GM12878 (cell line): ENCODE measurements at regions not wholly inside any gene's neighbourhood (a gene's known extent, or its start where the extent isn't known, plus 50 kb on each side); places are given as distances from the start of the nearest gene placed in this dataset.
"Not testable (repeated sequence)": the region's sequence is repeated elsewhere in the genome, so short reads cannot be mapped to it uniquely, and the experiment has no call there.

Experiments used
- ATAC-seq: fragments of 200-7000 bp; cut with Tn5 transposase; 3 replicates; pipeline ENCODE4 v1.9.1; 2020; ENCODE audit warnings: mild to moderate bottlenecking, moderate library complexity
- BruUV-seq: library from RNA; stranded (reverse); fragments of 400-500 nt; replicated peaks from 2 replicates; lab custom pipeline; 2021; lab: Mats Ljungman, UMichigan
- CTCF ChIA-PET: fragments of 300-600 bp; sonication (Branson Sonifier 250); formaldehyde crosslinking; extraction: SDS; loops from one replicate; lab custom pipeline; 2021; ENCODE audit warnings: inconsistent platforms; lab: Yijun Ruan, JAX
- POLR2A ChIA-PET: fragments of 350-600 bp; formaldehyde crosslinking; extraction: SDS; loops from one replicate; lab custom pipeline; 2021; ENCODE audit warnings: inconsistent platforms; lab: Charles Lee
- RAD21 ChIA-PET: fragments of 300-600 bp; sonication (Branson Sonifier 250); formaldehyde crosslinking; loops from one replicate; lab custom pipeline; 2023; ENCODE audit warnings: antibody characterized with exemption; ENCODE audit not compliant: unreplicated experiment; lab: Charles Lee
- SMC1A ChIA-PET: fragments of 300-600 bp; sonication (Branson Sonifier 250); formaldehyde crosslinking; loops from one replicate; lab custom pipeline; 2023; ENCODE audit not compliant: unreplicated experiment, uncharacterized antibody; lab: Charles Lee
- DNase-seq: peaks from one replicate; pipeline ENCODE4 v3.0.0-alpha.2; 2011; ENCODE audit warnings: low read depth, low spot score
- FAIRE-seq: peaks from 3 replicates; lab custom pipeline; 2011; peaks lifted over from hg19 to GRCh38; lab: Jason Lieb, UNC
- H2AFZ ChIP-seq: 2 replicates; pipeline ENCODE4 v1.6.0; 2011; ENCODE audit warnings: low read depth, low read length, control low read depth; ENCODE audit not compliant: control insufficient read depth
- H3K27ac ChIP-seq: 2 replicates; pipeline ENCODE4 v1.5.1; 2011; ENCODE audit warnings: control low read depth; ENCODE audit not compliant: control insufficient read depth, insufficient read depth
- H3K27me3 ChIP-seq, 2 experiments: replicated peaks in 1 of 2; 2 replicates each; pipeline versions ENCODE4 v1.6.0 to v1.6.1; 2011; ENCODE audit warnings: low read length in 1 of 2; ENCODE audit not compliant: control insufficient read depth in 2 of 2, insufficient read depth in 2 of 2
- H3K36me3 ChIP-seq, 2 experiments: 2 replicates each; pipeline ENCODE4 v1.5.1; 2011; ENCODE audit warnings: low read length in 1 of 2; ENCODE audit not compliant: control insufficient read depth in 2 of 2, insufficient read depth in 2 of 2
- H3K4me1 ChIP-seq: 2 replicates; pipeline ENCODE4 v1.6.1; 2011; ENCODE audit warnings: mild to moderate bottlenecking, low read length, moderate library complexity, mixed read lengths; ENCODE audit not compliant: control insufficient read depth, insufficient read depth
- H3K4me2 ChIP-seq: 2 replicates; pipeline ENCODE4 v1.6.0; 2011; ENCODE audit warnings: control low read depth; ENCODE audit not compliant: control insufficient read depth, insufficient read depth
- H3K4me3 ChIP-seq: fragments of 200-600 bp; sonication (generic); 2 replicates; pipeline ENCODE4 v1.5.1; 2016
- H3K79me2 ChIP-seq: 2 replicates; pipeline ENCODE4 v1.6.0; 2011; ENCODE audit warnings: low read length; ENCODE audit not compliant: control insufficient read depth, insufficient read depth
- H3K9ac ChIP-seq: 2 replicates; pipeline ENCODE4 v1.8.0; 2011; ENCODE audit warnings: low read length, control low read depth, mixed read lengths; ENCODE audit not compliant: control insufficient read depth, insufficient read depth
- H3K9me3 ChIP-seq: replicated peaks from 3 replicates; pipeline ENCODE4 v1.5.1; 2011; ENCODE audit warnings: mild to moderate bottlenecking, low read length; ENCODE audit not compliant: control insufficient read depth, insufficient read depth
- H4K20me1 ChIP-seq: 2 replicates; pipeline ENCODE4 v1.6.0; 2011; ENCODE audit not compliant: control insufficient read depth, insufficient read depth
- WGBS: methylation state at CpG from one replicate; pipeline ENCODE4 v1.1.6; 2016; ENCODE audit warnings: low lambda C conversion rate; ENCODE audit not compliant: insufficient replicate concordance, insufficient coverage; ENCODE audit errors: missing lambda C conversion rate; 5-methylcytosine and 5-hydroxymethylcytosine counted together
- in situ Hi-C: fragments of 300-500 bp; cut with MboI; formaldehyde crosslinking; loops from 9 replicates; pipeline ENCODE4 v1.14.3; 2018; ENCODE audit warnings: mixed read lengths
- intact Hi-C: fragments of 100-400 bp; cut with micrococcal nuclease; formaldehyde crosslinking; loops from one replicate; pipeline ENCODE4 v1.14.2; 2022; ENCODE audit not compliant: unreplicated experiment
- TF ChIP-seq, protein P1 (sequence below): fragments of 450-650 bp; IDR thresholded peaks from 2 replicates; pipeline ENCODE4 v1.6.1; 2017; ENCODE audit warnings: antibody characterized with exemption, mild to moderate bottlenecking, moderate library complexity
- TF ChIP-seq, protein P2 (sequence below): fragments of 450-650 bp; IDR thresholded peaks from 2 replicates; pipeline ENCODE4 v1.6.1; 2017; ENCODE audit warnings: low read depth, mild to moderate bottlenecking, moderate library complexity

DNA sequence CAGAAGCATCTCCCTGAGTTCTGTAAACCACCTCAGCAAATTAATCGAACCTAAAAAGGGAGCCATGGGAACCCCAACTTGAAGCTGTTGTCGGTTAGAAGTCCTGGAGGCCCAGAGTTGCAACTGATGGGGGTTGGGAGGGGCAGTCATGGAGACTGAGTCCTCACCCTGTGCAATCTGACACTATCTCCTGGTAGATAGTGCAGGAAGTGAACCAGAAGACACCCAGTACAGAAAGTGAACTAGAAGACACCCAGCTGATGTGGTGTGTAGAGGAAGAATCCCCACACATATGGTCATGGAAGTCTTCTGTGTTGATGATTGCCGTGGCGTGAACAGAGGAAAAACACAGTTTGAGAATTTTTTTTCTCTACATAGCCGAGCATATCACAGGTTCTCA lies 58.8 kb upstream of the SRRM3 start (continued):
- TF ChIP-seq, protein P1, sequence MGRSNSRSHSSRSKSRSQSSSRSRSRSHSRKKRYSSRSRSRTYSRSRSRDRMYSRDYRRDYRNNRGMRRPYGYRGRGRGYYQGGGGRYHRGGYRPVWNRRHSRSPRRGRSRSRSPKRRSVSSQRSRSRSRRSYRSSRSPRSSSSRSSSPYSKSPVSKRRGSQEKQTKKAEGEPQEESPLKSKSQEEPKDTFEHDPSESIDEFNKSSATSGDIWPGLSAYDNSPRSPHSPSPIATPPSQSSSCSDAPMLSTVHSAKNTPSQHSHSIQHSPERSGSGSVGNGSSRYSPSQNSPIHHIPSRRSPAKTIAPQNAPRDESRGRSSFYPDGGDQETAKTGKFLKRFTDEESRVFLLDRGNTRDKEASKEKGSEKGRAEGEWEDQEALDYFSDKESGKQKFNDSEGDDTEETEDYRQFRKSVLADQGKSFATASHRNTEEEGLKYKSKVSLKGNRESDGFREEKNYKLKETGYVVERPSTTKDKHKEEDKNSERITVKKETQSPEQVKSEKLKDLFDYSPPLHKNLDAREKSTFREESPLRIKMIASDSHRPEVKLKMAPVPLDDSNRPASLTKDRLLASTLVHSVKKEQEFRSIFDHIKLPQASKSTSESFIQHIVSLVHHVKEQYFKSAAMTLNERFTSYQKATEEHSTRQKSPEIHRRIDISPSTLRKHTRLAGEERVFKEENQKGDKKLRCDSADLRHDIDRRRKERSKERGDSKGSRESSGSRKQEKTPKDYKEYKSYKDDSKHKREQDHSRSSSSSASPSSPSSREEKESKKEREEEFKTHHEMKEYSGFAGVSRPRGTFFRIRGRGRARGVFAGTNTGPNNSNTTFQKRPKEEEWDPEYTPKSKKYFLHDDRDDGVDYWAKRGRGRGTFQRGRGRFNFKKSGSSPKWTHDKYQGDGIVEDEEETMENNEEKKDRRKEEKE, result no peak
- TF ChIP-seq, protein P2, sequence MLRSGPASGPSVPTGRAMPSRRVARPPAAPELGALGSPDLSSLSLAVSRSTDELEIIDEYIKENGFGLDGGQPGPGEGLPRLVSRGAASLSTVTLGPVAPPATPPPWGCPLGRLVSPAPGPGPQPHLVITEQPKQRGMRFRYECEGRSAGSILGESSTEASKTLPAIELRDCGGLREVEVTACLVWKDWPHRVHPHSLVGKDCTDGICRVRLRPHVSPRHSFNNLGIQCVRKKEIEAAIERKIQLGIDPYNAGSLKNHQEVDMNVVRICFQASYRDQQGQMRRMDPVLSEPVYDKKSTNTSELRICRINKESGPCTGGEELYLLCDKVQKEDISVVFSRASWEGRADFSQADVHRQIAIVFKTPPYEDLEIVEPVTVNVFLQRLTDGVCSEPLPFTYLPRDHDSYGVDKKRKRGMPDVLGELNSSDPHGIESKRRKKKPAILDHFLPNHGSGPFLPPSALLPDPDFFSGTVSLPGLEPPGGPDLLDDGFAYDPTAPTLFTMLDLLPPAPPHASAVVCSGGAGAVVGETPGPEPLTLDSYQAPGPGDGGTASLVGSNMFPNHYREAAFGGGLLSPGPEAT, result no peak

DNA sequence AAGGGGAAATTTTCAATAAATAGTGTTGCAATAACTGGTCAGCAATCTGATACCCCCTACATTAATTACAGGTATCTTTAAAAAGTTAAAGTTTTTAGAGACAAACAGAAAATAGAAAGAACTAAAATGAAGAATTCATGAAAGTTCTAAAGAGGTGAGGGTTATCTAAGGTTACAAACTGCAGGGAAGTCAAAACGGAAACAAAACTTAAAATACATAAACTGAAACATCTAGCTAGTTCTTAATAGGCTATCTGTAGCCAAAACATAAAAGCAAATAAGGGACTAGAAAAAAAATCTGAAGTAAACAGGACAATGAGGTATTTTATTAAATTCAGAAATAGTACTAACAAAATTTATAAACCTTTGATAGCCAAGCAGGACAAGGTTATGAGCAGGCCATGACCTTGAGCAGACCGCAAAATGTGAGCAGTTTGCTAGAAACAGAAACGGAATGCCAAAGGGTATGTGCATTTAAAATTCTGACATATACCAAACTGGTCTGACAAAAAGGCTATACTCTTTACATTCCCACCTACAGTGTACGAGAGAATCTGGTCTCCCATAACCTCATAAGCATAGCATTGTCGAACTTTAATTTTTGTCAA lies 56.9 kb upstream of the SRRM3 start:
- SMC1A ChIA-PET, H3K27me3 ChIP-seq, H3K4me1 ChIP-seq, ATAC-seq, H3K9me3 ChIP-seq, H3K4me3 ChIP-seq, H3K36me3 ChIP-seq, RAD21 ChIA-PET, H4K20me1 ChIP-seq, H3K27ac ChIP-seq, H2AFZ ChIP-seq, H3K9ac ChIP-seq, DNase-seq, in situ Hi-C loops, FAIRE-seq, H3K4me2 ChIP-seq, POLR2A ChIA-PET, CTCF ChIA-PET, H3K79me2 ChIP-seq, BruUV-seq: not testable (repeated sequence)
- 59% methylated on average over 5 of the region's 5 CpGs for WGBS
- intact Hi-C loops, result loop anchor here (5.0 kb wide), 1 partner anchor 52 kb away; no protein-coding TSS in a partner anchor
